DOHH2 (cell line): ENCODE measurements at regions not wholly inside any gene's neighbourhood (a gene's known extent, or its start where the extent isn't known, plus 50 kb on each side); places are given as distances from the start of the nearest gene placed in this dataset.

Experiments used
- H3F3A ChIP-seq: fragments of 200-600 bp; sonication (generic), shearing (Covaris generic); 2 replicates; pipeline ENCODE4 v1.6.0; 2016; ENCODE audit warnings: antibody characterized with exemption, mild to moderate bottlenecking; ENCODE audit not compliant: control insufficient read depth, insufficient read depth
- H3K27ac ChIP-seq: fragments of 200-600 bp; sonication (generic); 2 replicates; pipeline ENCODE4 v1.5.1; 2014; ENCODE audit warnings: low read depth, mild to moderate bottlenecking, low read length, moderate library complexity
- H3K27me3 ChIP-seq: fragments of 200-600 bp; sonication (generic); 2 replicates; pipeline ENCODE4 v1.6.1; 2014; ENCODE audit warnings: mild to moderate bottlenecking, low read length, mixed read lengths; ENCODE audit not compliant: control insufficient read depth
- H3K36me3 ChIP-seq: fragments of 200-600 bp; sonication (generic); 2 replicates; pipeline ENCODE4 v1.6.1; 2014; ENCODE audit warnings: mild to moderate bottlenecking, low read length, moderate library complexity, mixed read lengths; ENCODE audit not compliant: control insufficient read depth
- H3K4me1 ChIP-seq: fragments of 200-600 bp; sonication (generic); 2 replicates; pipeline ENCODE4 v1.6.1; 2014; ENCODE audit warnings: mild to moderate bottlenecking, low read length, mixed read lengths; ENCODE audit not compliant: control insufficient read depth
- H3K4me2 ChIP-seq: fragments of 200-600 bp; sonication (generic); 2 replicates; pipeline ENCODE4 v1.6.0; 2014; ENCODE audit warnings: mild to moderate bottlenecking, low read length, moderate library complexity
- H3K4me3 ChIP-seq: fragments of 200-600 bp; sonication (generic); 2 replicates; pipeline ENCODE4 v1.5.1; 2014; ENCODE audit warnings: mild to moderate bottlenecking, low read length, mixed read lengths
- H3K79me2 ChIP-seq: fragments of 200-600 bp; sonication (generic); 2 replicates; pipeline ENCODE4 v1.6.1; 2014; ENCODE audit warnings: mild to moderate bottlenecking, low read length, mixed read lengths; ENCODE audit not compliant: control insufficient read depth
- H3K9me2 ChIP-seq: fragments of 200-600 bp; sonication (generic); replicated peaks from 2 replicates; pipeline ENCODE4 v1.6.1; 2014; ENCODE audit warnings: mild to moderate bottlenecking, low read length, mixed read lengths; ENCODE audit not compliant: control insufficient read depth
- H3K9me3 ChIP-seq: fragments of 200-600 bp; sonication (generic); 2 replicates; pipeline ENCODE4 v1.6.1; 2014; ENCODE audit warnings: antibody characterized with exemption, low read length, mixed read lengths; ENCODE audit not compliant: control insufficient read depth, insufficient read depth
- H4K20me1 ChIP-seq: fragments of 200-600 bp; sonication (generic); 2 replicates; pipeline ENCODE4 v1.6.0; 2014; ENCODE audit warnings: low read depth, mild to moderate bottlenecking, antibody characterized with exemption, low read length, moderate library complexity; ENCODE audit not compliant: control insufficient read depth, insufficient read depth
- EZH2phosphoT487 ChIP-seq: fragments of 200-600 bp; sonication (generic); IDR thresholded peaks from 2 replicates; pipeline ENCODE4 v1.6.1; 2017; ENCODE audit warnings: borderline replicate concordance, mild to moderate bottlenecking, antibody characterized with exemption, low read length, moderate library complexity, mixed read lengths
- TF ChIP-seq, protein P1 (sequence below): fragments of 200-600 bp; sonication (generic); IDR thresholded peaks from one replicate; pipeline ENCODE4 v1.5.1; 2014; ENCODE audit warnings: antibody characterized with exemption, mild to moderate bottlenecking, low read depth, low read length; ENCODE audit not compliant: poor library complexity, severe bottlenecking

- H3K9me2 ChIP-seq, result no peaks in the 10 kb centered on the region
- H3K27me3 ChIP-seq, result no peaks in the 10 kb centered on the region
- no peaks in the 10 kb centered on the region for H4K20me1 ChIP-seq
- no peak overlapping the region for H3K4me2 ChIP-seq
- H3K27ac ChIP-seq, result no peak overlapping the region
- H3K4me1 ChIP-seq, result no peaks in the 10 kb centered on the region
- peaks cover 9% of the 10 kb centered on the region; the same call in 1 of the 2 replicates for H3K9me3 ChIP-seq
- no peaks in the 10 kb centered on the region for H3F3A ChIP-seq
- no peaks in the 10 kb centered on the region for H3K36me3 ChIP-seq
- H3K79me2 ChIP-seq, result no peaks in the 10 kb centered on the region
- TF ChIP-seq, protein P1, sequence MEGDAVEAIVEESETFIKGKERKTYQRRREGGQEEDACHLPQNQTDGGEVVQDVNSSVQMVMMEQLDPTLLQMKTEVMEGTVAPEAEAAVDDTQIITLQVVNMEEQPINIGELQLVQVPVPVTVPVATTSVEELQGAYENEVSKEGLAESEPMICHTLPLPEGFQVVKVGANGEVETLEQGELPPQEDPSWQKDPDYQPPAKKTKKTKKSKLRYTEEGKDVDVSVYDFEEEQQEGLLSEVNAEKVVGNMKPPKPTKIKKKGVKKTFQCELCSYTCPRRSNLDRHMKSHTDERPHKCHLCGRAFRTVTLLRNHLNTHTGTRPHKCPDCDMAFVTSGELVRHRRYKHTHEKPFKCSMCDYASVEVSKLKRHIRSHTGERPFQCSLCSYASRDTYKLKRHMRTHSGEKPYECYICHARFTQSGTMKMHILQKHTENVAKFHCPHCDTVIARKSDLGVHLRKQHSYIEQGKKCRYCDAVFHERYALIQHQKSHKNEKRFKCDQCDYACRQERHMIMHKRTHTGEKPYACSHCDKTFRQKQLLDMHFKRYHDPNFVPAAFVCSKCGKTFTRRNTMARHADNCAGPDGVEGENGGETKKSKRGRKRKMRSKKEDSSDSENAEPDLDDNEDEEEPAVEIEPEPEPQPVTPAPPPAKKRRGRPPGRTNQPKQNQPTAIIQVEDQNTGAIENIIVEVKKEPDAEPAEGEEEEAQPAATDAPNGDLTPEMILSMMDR, result no peak
- TF ChIP-seq EZH2phosphoT487, result no peak
- no peak overlapping the region for H3K4me3 ChIP-seq
Observed at GRCh38 chr5:130335117-130335516, 430.9 kb downstream of the CHSY3 start.

GRCh38 chr5:130333089-130333488, 428.8 kb downstream of the CHSY3 start:
- no peak for TF ChIP-seq EZH2phosphoT487
- TF ChIP-seq, protein P1, result no peak

DNA sequence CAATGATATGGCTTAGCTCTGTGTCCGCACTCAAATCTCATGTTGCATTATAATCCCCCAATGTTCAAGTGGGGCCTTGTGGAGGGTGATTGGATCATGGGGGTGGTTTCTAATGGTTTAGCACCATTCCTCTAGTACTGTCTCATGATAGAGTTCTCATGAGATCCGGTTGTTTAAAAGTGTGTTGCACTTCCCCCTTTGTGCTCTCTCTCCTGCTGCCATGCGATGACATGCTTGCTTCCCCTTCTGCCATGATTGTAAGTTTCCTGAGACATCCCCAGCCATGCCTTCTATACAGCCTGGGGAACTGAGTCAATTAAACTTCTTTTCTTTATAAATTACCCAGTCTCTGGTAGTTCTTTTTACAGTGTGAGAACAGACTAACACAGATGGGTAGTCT, 427.1 kb downstream of the CHSY3 start:
- no peaks in the 10 kb centered on the region for H3K9me2 ChIP-seq
- H3F3A ChIP-seq, result no peaks in the 10 kb centered on the region
- H3K79me2 ChIP-seq, result no peaks in the 10 kb centered on the region
- no peaks in the 10 kb centered on the region for H4K20me1 ChIP-seq
- no peaks in the 10 kb centered on the region for H3K36me3 ChIP-seq
- TF ChIP-seq, protein P1, result no peak
- TF ChIP-seq EZH2phosphoT487, result no peak
- no peaks in the 10 kb centered on the region for H3K4me1 ChIP-seq
- H3K27me3 ChIP-seq, result no peaks in the 10 kb centered on the region
- H3K4me2 ChIP-seq, result no peak overlapping the region
- no peak overlapping the region for H3K4me3 ChIP-seq
- H3K9me3 ChIP-seq, result peaks cover 22% of the 10 kb centered on the region
- no peak overlapping the region for H3K27ac ChIP-seq

More at GRCh38 chr5:130333089-130333488, 428.8 kb downstream of the CHSY3 start:
- no peak overlapping the region for H3K4me3 ChIP-seq
- no peak overlapping the region for H3K4me2 ChIP-seq
- H3K27ac ChIP-seq, result no peak overlapping the region
- H3K9me2 ChIP-seq, result no peaks in the 10 kb centered on the region
- H3K27me3 ChIP-seq, result no peaks in the 10 kb centered on the region
- H3K4me1 ChIP-seq, result no peaks in the 10 kb centered on the region
- peaks cover 18% of the 10 kb centered on the region; the same call in 1 of the 2 replicates for H3K9me3 ChIP-seq
- H3K36me3 ChIP-seq, result no peaks in the 10 kb centered on the region
- H3F3A ChIP-seq, result no peaks in the 10 kb centered on the region
- no peaks in the 10 kb centered on the region for H4K20me1 ChIP-seq
- no peaks in the 10 kb centered on the region for H3K79me2 ChIP-seq
